Neural cell (in vitro differentiated cells): ENCODE measurements at regions not wholly inside any gene's neighbourhood (a gene's known extent, or its start where the extent isn't known, plus 50 kb on each side); places are given as distances from the start of the nearest gene placed in this dataset.

Experiments
- H2AFZ ChIP-seq: fragments of 200-600, 300-800 bp; sonication (generic), shearing (Covaris generic); 2 replicates; pipeline ENCODE4 v1.6.0; 2014; ENCODE audit warnings: low read depth, mild to moderate bottlenecking, antibody characterized with exemption, low read length, moderate library complexity
- H3F3A ChIP-seq: fragments of 200-600 bp; shearing (Covaris generic); 2 replicates; pipeline ENCODE4 v1.6.1; 2016; ENCODE audit warnings: mild to moderate bottlenecking, moderate library complexity, mixed read lengths, antibody characterized with exemption, low read length; ENCODE audit not compliant: insufficient read depth, poor library complexity, severe bottlenecking
- H3K27ac ChIP-seq: fragments of 200-600, 300-800 bp; sonication (generic), shearing (Covaris generic); 2 replicates; pipeline ENCODE4 v1.5.1; 2014; ENCODE audit warnings: mild to moderate bottlenecking, low read length, moderate library complexity
- H3K27me3 ChIP-seq: fragments of 300-800, 200-600 bp; sonication (generic), shearing (Covaris generic); 2 replicates; pipeline ENCODE4 v1.6.0; 2014; ENCODE audit warnings: mild to moderate bottlenecking, low read depth, low read length, moderate library complexity; ENCODE audit not compliant: insufficient read depth
- H3K36me3 ChIP-seq: fragments of 300-800, 200-600 bp; sonication (generic), shearing (Covaris generic); 2 replicates; pipeline ENCODE4 v1.5.1; 2014; ENCODE audit warnings: mild to moderate bottlenecking, antibody characterized with exemption, low read length, moderate library complexity; ENCODE audit not compliant: insufficient read depth
- H3K4me2 ChIP-seq: fragments of 300-800, 200-600 bp; sonication (generic), shearing (Covaris generic); 2 replicates; pipeline ENCODE4 v1.6.0; 2014; ENCODE audit warnings: mild to moderate bottlenecking, low read length
- H3K4me3 ChIP-seq: fragments of 300-800, 200-600 bp; sonication (generic), shearing (Covaris generic); 2 replicates; pipeline ENCODE4 v1.5.1; 2014; ENCODE audit warnings: mild to moderate bottlenecking, low read length, moderate library complexity
- H3K79me2 ChIP-seq: fragments of 200-600 bp; shearing (Covaris generic); replicated peaks from 2 replicates; pipeline ENCODE4 v1.6.0; 2014; ENCODE audit warnings: mild to moderate bottlenecking, low read length, moderate library complexity; ENCODE audit not compliant: insufficient read depth
- H3K9ac ChIP-seq: fragments of 300-800, 200-600 bp; sonication (generic), shearing (Covaris generic); 2 replicates; pipeline ENCODE4 v1.6.1; 2016; ENCODE audit warnings: mild to moderate bottlenecking, low read length, mixed read lengths
- H3K9me2 ChIP-seq: fragments of 200-600 bp; shearing (Covaris generic); 2 replicates; pipeline ENCODE4 v1.6.1; 2016; ENCODE audit warnings: mild to moderate bottlenecking, low read length, mixed read lengths; ENCODE audit not compliant: insufficient read depth
- H3K9me3 ChIP-seq: fragments of 200-600, 300-800 bp; sonication (generic), shearing (Covaris generic); 2 replicates; pipeline ENCODE4 v1.6.1; 2016; ENCODE audit warnings: mild to moderate bottlenecking, mixed run types, low read length, moderate library complexity, mixed read lengths
- H4K20me1 ChIP-seq: fragments of 200-600 bp; shearing (Covaris generic); 2 replicates; pipeline ENCODE4 v1.6.1; 2016; ENCODE audit warnings: mild to moderate bottlenecking, mixed run types; ENCODE audit not compliant: insufficient read depth
- CTCF ChIP-seq: fragments of 450-650 bp; IDR thresholded peaks from 2 replicates; pipeline ENCODE4 v1.5.1; 2014; ENCODE audit warnings: antibody characterized with exemption, mild to moderate bottlenecking, moderate library complexity; ENCODE audit not compliant: poor library complexity, severe bottlenecking
- EP300 ChIP-seq: fragments of 450-650 bp; conservative IDR thresholded peaks from 2 replicates; pipeline ENCODE4 v1.6.1; 2014; ENCODE audit warnings: antibody characterized with exemption, mild to moderate bottlenecking, moderate library complexity; ENCODE audit not compliant: poor library complexity, severe bottlenecking
- EZH2 ChIP-seq: fragments of 200-600, 300-800 bp; shearing (Covaris generic), sonication (generic); IDR thresholded peaks from 2 replicates; pipeline ENCODE4 v1.6.1; 2014; ENCODE audit warnings: antibody characterized with exemption, low read length, borderline replicate concordance, mild to moderate bottlenecking; ENCODE audit not compliant: insufficient read depth, poor library complexity, severe bottlenecking
- MXI1 ChIP-seq: fragments of 450-650 bp; conservative IDR thresholded peaks from 2 replicates; pipeline ENCODE4 v1.6.1; 2014; ENCODE audit warnings: antibody characterized with exemption, mild to moderate bottlenecking; ENCODE audit not compliant: poor library complexity, severe bottlenecking
- POLR2AphosphoS5 ChIP-seq: IDR thresholded peaks from 2 replicates; pipeline ENCODE4 v1.6.1; 2012
- RAD21 ChIP-seq: fragments of 450-650 bp; conservative IDR thresholded peaks from 2 replicates; pipeline ENCODE4 v1.6.1; 2014; ENCODE audit warnings: antibody characterized with exemption, mild to moderate bottlenecking, moderate library complexity
- REST ChIP-seq: IDR thresholded peaks from 2 replicates; pipeline ENCODE4 v1.6.1; 2012; ENCODE audit warnings: borderline replicate concordance
- SMC3 ChIP-seq: fragments of 450-650 bp; conservative IDR thresholded peaks from 2 replicates; pipeline ENCODE4 v1.6.1; 2014; ENCODE audit warnings: antibody characterized with exemption, mild to moderate bottlenecking, moderate library complexity; ENCODE audit not compliant: poor library complexity
- TAF1 ChIP-seq: IDR thresholded peaks from 2 replicates; pipeline ENCODE4 v1.6.1; 2012; ENCODE audit warnings: low read depth

GRCh38 chr14:95003099-95003960, 154.0 kb downstream of the DICER1 start:
- Histone ChIP-seq H3K9ac (no peak overlapping the region), H4K20me1 (no peaks in the 10 kb centered on the region), H3K4me3 (no peak overlapping the region), H3K36me3 (no peaks in the 10 kb centered on the region), H3K9me2 (no peaks in the 10 kb centered on the region), H3F3A (no peaks in the 10 kb centered on the region), H2AFZ (no peak overlapping the region), H3K27ac (no peak overlapping the region), H3K4me2 (no peak overlapping the region), H3K9me3 (no peaks in the 10 kb centered on the region), H3K27me3 (peaks cover 32% of the 10 kb centered on the region), H3K79me2 (no peaks in the 10 kb centered on the region)
- no peak for TF ChIP-seq RAD21
- no peak for TF ChIP-seq TAF1
- TF ChIP-seq SMC3: no peak
- no peak for TF ChIP-seq CTCF
- no peak for TF ChIP-seq EZH2
- TF ChIP-seq POLR2AphosphoS5: no peak
- no peak for TF ChIP-seq MXI1
- TF ChIP-seq REST: no peak
- TF ChIP-seq EP300: no peak

- peaks cover 6% of the 10 kb centered on the region for H3K27me3 ChIP-seq
- H3K27ac ChIP-seq: no peak overlapping the region
- no peaks in the 10 kb centered on the region for H3K36me3 ChIP-seq
- TF ChIP-seq RAD21 (no peak), POLR2AphosphoS5 (no peak)
- no peak overlapping the region for H3K4me2 ChIP-seq
- no peak overlapping the region for H2AFZ ChIP-seq
- H3K79me2 ChIP-seq: no peaks in the 10 kb centered on the region
- no peak overlapping the region for H3K4me3 ChIP-seq
- H3F3A ChIP-seq: no peaks in the 10 kb centered on the region
- no peak overlapping the region for H3K9ac ChIP-seq
- H3K9me2 ChIP-seq: no peaks in the 10 kb centered on the region
- H4K20me1 ChIP-seq: no peaks in the 10 kb centered on the region
- no peaks in the 10 kb centered on the region for H3K9me3 ChIP-seq
Observed at GRCh38 chr14:94998685-94999084, 158.6 kb downstream of the DICER1 start.
